IPS-18c (cell line): ENCODE measurements at regions not wholly inside any gene's neighbourhood (a gene's known extent, or its start where the extent isn't known, plus 50 kb on each side); places are given as distances from the start of the nearest gene placed in this dataset.
"Not testable (repeated sequence)": the region's sequence is repeated elsewhere in the genome, so short reads cannot be mapped to it uniquely, and the experiment has no call there.

Source experiments
- H3K4me3 ChIP-seq: 2 replicates; pipeline ENCODE4 v1.7.0; 2013; ENCODE audit warnings: low read depth, mild to moderate bottlenecking, low read length, moderate library complexity; ENCODE audit not compliant: insufficient read depth
- H3K9me3 ChIP-seq: one replicate; pipeline ENCODE4 v1.6.1; 2013; ENCODE audit warnings: mild to moderate bottlenecking, low read length, moderate library complexity; ENCODE audit not compliant: control insufficient read depth, insufficient read depth

DNA sequence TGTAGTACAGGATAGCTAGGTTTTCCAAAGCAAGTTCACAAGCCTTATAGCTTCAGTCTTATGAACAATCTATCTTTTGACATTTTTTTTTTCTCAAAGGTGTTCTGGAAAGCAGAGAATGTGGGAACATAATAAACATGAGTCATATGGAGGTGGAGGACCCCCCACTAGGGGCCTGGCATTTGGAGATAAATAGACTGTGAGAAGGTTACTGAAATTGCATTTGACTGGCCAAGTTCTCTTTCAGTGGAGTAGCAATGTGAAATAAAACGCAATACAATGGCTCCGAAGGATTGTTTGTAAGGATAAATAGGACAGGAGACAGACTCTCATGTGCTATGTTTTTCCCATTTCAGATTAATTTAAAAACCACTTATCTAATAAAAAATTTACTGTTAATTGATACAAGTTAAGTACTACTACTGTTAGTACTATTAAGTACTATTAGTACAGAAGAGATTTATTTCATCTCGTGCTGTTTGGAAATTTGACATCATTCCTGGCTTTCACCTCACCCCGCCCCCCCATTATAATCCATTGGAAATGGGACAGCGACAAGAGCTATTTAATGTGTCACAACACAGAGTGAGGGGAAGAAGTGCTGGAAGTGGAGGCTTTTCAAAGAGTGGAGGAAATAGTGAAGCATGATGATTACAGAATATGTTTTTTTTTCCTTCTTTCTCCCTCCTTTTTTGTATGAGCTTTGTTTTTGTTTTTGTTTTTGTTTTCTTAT, 122.6 kb upstream of the ID4 start:
- Histone ChIP-seq H3K4me3 (no peak overlapping the region), H3K9me3 (no peaks in the 10 kb centered on the region)

DNA sequence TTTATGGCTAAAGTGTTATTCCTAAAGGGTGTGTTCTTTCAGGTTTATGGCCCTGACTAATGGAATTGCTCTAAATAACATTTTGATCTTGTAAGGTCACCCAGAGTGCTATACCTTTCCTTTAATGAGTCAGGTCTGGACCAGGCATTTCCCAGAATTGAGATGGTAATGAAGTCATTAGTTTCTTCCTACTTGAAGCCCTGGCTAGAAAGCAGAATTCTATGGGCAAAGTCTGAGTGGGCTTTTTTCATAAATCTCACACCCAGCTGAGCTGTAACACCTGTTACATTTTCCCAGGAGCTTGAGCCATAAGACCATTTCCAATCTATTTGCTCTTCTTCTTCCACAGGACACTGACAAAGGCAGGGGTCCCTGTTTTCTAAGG, 122.0 kb upstream of the ID4 start:
- Histone ChIP-seq H3K9me3 (no peaks in the 10 kb centered on the region), H3K4me3 (no peak overlapping the region)

DNA sequence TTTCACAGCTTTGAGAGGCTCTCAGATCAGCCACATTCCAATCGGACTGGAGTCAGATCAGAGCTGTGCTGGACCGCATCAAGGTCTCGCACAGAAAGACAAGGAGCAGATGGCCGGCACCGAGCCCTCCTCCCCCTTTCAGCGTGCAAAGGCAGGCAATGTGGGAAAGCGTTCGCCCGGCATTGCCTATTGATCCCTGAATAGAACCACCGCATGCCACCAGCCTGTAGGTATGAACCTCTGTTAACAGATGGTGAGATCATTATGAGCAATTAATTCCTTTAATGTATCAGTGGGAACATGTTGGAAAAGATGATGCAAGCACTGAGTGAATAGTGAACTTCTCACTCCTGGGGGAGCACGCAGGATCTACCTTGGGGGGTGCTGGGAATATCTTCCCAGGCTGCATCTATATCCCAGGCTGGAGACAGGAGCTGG, 117.5 kb upstream of the ID4 start:
- H3K4me3 ChIP-seq, result no peak overlapping the region
- no peaks in the 10 kb centered on the region for H3K9me3 ChIP-seq

DNA sequence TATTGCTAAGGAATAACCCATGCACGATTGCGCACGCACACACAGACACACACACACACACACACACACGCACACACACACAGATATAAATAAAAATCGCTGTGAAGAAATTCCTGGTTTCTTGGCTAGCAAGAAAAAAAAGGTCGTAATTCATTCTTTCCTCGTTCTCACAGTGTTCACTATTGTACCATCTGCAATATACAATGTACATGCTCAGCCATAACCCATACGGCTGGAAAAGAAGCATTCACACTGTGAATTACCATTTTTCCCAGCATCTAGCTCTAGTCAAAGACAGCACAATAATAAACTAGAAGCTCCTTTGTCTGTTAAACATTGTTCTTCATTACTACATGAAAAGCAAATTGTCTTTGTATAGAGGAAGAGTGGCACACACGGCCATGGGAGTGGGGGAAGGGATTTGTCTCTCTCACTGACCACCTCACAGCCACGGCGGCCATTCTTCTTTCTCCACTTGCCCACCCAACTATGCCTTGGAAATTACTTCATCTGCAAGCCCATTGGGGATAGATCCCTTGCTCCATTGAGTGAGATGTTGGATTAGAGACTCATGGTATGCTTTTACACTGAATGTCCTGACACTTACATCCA, 115.3 kb upstream of the ID4 start:
- Histone ChIP-seq H3K4me3 (no peak overlapping the region), H3K9me3 (no peaks in the 10 kb centered on the region)

DNA sequence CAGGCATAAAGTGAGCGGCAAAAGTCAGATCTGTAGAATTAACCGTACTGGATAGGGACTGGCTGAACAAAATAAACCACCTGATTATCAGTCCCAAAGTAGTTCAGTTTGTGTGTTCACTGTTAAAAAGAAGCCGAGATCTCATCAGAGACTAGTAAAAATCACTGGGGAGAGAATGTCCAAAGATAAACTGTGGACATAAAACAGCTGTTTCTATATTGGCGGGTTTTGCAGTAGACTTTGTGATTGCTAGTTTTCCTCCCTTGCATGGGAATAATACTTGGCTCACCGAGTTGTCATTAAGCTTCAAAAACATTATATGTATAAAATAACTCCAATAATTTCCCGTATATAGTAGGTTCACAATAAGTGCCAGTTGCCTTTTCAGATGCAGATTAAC, 114.2 kb upstream of the ID4 start:
- H3K4me3 ChIP-seq, result no peak overlapping the region
- no peaks in the 10 kb centered on the region for H3K9me3 ChIP-seq

DNA sequence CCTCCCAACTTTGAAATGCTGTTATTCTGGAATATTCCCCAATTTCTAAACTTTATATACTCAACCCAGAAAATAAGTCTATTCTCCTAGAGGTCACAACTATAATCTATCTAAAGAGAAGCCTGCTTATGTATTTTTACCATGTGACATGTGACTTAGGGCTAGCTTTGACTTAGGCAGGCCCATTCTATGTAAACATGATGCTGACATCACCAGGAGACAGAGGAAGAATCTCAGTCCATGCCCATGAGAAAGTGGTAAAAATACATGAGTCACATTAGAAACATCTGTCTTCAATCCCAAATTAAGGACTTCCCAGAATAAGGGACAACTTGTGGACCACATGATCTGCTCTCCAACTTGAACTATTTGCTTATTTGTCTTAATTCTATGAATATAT, 113.6 kb upstream of the ID4 start:
- no peak overlapping the region for H3K4me3 ChIP-seq
- H3K9me3 ChIP-seq, result no peaks in the 10 kb centered on the region

GRCh38 chr6:19725436-19725835, 111.7 kb upstream of the ID4 start:
- not testable (repeated sequence) for H3K4me3 ChIP-seq, H3K9me3 ChIP-seq

- Histone ChIP-seq H3K4me3 (no peak overlapping the region), H3K9me3 (no peaks in the 10 kb centered on the region)
Observed at GRCh38 chr6:19731282-19731681, 105.9 kb upstream of the ID4 start.

GRCh38 chr6:19734061-19734460, 103.1 kb upstream of the ID4 start:
- H3K4me3 ChIP-seq, result no peak overlapping the region
- H3K9me3 ChIP-seq, result no peaks in the 10 kb centered on the region

GRCh38 chr6:19734519-19734918, 102.7 kb upstream of the ID4 start:
- Histone ChIP-seq H3K9me3 (no peaks in the 10 kb centered on the region), H3K4me3 (no peak overlapping the region)

- Histone ChIP-seq H3K4me3 (no peak overlapping the region), H3K9me3 (no peaks in the 10 kb centered on the region)
Observed at GRCh38 chr6:19736066-19736465, 101.1 kb upstream of the ID4 start.

- no peaks in the 10 kb centered on the region for H3K9me3 ChIP-seq
- H3K4me3 ChIP-seq, result no peak overlapping the region
Observed at GRCh38 chr6:19738010-19738409, 99.2 kb upstream of the ID4 start.

DNA sequence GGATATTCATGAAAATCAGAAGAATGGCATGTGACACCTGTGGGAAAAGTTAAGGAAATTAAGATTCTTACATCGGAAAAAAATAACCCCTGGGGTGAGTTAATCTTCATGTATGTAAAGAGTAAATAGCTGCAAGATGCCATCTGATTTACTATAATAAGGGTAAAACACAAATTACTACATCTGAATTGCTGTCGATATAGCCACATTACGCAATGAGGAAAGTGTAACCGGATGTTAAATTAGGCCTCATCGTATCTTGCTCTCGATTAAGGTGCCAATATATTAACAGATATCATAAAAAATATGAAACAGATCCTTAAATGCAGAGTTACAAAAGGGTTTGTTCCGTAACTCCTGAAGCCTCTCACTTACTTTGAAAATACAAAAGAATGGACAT, 87.4 kb upstream of the ID4 start:
- Histone ChIP-seq H3K9me3 (peaks cover 2% of the 10 kb centered on the region), H3K4me3 (no peak overlapping the region)

DNA sequence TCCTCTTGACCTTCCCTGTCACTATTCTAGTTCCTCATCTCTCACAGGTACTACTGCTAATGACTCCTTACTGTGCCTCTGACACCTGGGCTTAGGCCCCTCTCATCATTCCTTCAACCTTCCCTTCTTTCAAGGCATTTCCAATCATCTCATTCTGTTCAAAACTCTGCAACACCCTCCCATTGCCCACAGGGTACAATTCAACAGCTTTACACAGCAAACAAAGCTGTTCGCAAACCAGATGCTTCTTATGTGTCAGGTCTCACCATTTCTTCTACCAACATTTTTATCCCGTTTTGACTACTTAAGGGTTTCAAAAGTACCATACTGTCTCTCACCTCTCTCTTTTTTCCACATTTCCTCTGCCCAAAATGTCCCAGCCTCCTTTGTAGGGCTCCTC, 84.4 kb upstream of the ID4 start:
- Histone ChIP-seq H3K4me3 (no peak overlapping the region), H3K9me3 (peaks cover 2% of the 10 kb centered on the region)

GRCh38 chr6:19753826-19754225, 83.3 kb upstream of the ID4 start:
- no peak overlapping the region for H3K4me3 ChIP-seq
- peaks cover 2% of the 10 kb centered on the region for H3K9me3 ChIP-seq

DNA sequence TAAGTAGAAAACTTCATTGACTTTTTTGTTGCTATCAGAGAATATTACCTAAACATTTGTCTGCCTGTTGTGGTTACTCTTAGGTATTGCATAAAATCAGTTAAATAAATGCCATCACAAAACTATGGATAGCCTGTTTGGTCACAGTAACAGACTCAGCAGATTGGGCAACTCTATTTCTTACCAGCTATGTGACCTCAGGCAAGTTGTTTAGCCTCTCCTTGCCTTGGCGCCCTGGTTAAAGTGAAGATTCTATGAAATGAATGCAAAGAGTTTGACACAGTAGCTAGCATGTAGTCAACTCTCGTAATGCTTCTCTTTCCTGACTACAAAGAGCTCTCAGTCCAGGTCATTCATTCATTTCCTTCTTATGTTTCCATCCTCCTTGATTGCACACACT, 82.5 kb upstream of the ID4 start:
- Histone ChIP-seq H3K9me3 (peaks cover under 1% of the 10 kb centered on the region), H3K4me3 (no peak overlapping the region)

GRCh38 chr6:19755181-19755580, 82.0 kb upstream of the ID4 start:
- no peaks in the 10 kb centered on the region for H3K9me3 ChIP-seq
- H3K4me3 ChIP-seq, result no peak overlapping the region

- H3K9me3 ChIP-seq, result no peaks in the 10 kb centered on the region
- no peak overlapping the region for H3K4me3 ChIP-seq
Observed at GRCh38 chr6:19757036-19757435, 80.1 kb upstream of the ID4 start.
